HG02885 (cell line): ENCODE measurements at regions not wholly inside any gene's neighbourhood (a gene's known extent, or its start where the extent isn't known, plus 50 kb on each side); places are given as distances from the start of the nearest gene placed in this dataset.

Experiments used
- ATAC-seq: cut with Tn5 transposase; IDR thresholded peaks from one replicate; pipeline ENCODE4 v1.9.1; 2021; ENCODE audit warnings: mild to moderate bottlenecking; ENCODE audit not compliant: unreplicated experiment, poor library complexity

DNA sequence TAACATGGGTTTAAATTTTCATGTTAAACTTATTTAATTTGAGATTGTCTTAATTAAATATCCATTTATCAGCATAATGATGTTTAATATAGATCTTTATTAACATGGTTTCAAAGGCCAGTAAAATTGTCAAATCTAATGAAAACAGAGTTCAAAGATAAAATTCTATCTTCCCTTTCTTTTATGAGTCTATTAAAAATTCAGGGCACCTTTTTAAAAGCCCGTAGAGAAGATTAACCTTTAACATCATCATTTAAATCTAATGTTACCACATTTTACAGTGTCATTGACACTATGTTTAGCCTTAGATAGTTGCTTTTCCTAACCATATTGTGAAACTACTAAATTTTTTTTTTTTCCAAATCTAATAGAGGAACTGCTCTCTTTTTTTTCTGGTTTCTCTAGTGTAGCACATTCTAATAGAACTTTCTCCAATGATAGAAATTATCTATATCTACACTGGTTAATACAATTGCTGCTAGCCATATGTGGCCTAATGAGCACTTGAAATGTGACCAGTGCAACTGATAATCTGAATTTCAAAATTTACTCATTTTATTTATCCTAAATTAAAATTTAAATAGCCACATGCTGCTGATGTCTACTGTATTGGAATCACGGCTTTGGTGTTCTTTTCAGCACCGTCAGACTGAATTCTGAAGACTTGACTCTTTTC lies 410.9 kb downstream of the UTRN start:
- ATAC-seq = no peak

DNA sequence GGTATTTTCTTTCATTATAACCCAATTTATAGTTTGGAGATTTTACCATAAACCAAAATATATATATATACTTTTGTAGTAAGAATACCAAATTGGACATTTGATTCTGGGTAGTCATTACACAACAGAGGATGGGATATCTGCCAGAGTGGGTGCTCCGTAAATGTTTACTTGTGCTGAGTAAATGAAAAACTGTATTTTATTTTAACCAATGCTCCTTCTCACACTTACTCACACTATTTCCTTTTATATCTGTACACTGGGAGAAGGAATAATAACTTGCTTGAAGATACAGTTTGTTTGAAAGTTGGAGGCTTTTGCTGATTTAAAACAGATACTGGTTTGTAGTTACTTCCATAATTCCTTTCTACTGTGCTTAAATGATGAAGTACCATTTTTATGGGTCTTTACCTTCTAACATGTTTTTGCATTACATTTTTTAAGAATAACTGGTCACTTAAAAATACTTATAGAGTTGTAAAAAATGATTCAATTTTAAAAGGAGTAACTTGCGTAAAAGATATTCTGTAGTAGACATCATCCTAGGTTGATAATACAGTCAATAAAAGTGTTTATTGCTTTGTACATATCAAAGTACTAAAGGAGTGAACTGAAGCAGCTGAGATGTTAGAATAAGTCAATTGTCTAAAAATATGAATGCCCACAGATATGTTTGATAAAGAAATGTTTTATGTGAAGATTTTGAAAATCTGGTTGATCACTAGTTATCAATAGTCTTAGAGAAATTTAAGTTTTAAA lies 411.7 kb downstream of the UTRN start:
- no peak for ATAC-seq

DNA sequence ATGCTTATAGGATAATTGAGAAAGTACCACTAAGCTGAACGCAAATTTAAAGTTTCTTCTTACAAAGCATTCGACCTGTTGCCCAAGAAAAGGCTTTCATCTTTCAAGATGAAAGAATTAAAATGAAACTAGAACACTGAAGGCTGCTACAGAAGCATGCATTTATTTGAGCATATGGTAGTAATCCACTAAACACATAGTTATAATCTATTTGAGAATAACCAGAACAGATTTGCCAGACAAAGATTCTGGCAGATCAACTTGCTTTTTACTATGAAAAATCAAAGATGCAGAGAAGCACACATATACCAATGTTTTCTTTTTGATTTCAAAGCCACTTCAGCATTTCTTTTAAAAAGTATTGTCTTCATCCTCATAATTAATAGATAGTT lies 412.2 kb downstream of the UTRN start:
- ATAC-seq = no peak

DNA sequence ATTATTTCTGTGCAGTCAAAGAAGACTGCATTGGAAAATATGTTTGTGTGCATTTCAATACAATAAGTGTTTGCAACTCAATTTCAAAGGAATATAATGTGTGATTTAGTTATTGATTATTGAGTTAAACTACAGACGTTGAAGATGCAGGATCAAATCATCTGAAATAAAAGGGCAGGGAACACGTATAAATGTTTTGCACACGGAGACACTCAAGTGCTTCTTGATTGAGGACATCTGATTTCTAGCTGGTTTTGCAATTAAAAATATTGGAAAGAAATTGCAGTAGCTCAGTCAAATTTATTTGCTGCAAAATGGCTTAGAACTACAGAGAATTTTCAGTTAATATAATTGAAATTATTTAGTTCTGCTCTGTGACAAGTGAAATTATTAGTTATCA lies 412.7 kb downstream of the UTRN start:
- no peak for ATAC-seq

DNA sequence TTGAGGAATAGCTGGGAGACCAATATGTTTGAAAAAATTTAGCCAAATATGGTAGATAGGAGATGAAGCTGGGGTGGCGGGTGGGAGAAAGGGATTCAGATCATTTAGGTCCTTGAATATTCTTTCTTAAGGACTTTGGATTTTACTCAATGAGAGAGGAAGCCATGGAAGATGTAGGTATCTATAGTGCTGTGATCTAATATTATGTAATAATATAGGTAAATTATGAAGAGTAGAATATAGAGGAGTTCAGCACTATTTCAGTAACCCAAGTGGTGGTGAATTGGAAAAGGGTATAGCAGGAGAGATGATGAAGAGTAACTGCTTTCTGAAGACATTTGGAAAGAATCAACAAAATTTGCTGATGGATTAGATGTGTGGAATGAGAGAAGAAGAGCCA lies 417.6 kb downstream of the UTRN start:
- ATAC-seq = no peak

DNA sequence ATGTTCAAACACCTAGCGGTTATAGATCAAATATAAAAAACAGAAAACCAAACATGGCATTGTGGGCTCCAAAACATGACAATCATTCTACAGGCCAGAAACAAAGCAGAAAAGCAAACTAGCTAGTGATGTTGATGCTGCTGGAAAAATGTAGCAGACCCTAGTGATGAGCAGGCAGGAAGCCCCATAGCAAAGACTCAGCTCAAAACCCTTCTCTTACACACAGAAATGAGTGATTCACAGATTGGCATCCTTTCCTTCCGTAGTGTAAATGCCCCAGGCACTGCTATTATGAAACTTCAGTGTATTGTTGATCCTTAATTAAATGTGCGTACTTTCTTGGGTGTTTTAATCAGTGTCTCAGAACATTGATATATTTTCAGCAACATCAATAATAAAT lies 425.1 kb downstream of the UTRN start:
- no peak for ATAC-seq

DNA sequence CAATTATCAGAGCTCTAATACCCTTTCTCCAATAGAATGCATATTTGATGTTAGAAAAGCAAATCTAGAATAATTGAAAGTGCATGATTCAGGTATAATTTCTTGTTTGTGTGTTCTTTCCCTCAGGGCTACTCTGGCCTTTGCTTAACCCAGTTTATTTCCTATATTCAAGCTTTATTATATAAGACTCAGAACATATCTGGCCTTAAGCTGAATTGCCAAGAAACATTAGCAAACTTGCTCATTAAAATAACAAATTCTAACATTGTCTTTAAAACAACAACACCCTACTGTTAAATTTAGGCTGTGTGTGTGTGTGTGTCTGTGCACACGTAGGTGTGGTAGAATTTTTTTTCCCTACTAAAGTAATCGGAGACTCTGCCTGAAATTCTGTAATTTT lies 426.5 kb downstream of the UTRN start:
- ATAC-seq = no peak

DNA sequence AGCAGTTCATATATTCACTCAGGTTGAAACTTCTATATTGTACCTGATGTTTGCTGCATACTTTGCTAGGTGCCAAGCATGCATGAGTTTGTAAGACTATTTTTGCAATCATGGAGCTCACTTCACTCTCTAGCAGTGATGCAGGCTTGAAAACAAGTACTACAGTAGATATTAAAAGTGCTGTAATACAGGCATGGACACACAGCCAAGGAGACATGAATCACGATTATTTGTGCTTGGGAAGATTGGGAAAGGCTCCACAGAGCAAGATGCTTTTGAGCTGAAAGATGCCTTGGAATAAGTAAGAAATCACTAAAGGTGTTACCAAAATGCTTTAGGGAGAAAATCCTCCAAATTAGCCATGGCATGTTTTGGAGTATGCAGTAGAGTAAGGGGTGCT lies 427.4 kb downstream of the UTRN start:
- ATAC-seq = no peak

DNA sequence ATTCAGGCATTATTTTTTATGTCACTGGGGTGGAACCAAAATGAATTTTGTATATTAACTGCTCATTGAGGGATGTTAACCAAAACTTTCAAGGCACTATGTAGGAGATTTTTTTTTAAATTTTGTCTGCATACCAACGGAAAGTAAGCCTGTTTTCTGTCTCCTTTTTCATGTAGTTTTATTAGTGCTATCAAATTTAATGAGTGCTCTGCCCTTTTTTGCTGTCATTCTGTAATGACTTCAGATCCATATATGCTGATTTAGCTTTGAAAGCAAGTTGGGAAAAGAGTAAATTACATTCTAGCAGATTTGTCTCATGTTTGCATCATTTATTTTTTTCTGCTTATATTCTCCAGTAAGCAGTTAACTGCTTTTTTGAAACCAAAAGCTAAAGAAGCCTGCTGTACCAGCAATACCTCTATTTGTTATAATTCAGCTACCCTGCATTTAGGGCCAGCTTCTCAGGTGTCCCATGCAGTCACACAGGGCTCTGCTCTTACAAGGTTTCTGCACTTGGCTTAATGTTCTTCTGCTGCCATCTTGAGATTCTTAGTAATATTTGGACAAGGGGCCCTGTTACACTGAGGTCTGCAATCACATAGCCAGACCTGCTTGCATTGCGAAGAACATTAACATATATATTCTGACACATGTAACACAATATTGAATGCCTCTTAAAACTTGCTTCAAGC lies 429.0 kb downstream of the UTRN start:
- ATAC-seq = no peak

DNA sequence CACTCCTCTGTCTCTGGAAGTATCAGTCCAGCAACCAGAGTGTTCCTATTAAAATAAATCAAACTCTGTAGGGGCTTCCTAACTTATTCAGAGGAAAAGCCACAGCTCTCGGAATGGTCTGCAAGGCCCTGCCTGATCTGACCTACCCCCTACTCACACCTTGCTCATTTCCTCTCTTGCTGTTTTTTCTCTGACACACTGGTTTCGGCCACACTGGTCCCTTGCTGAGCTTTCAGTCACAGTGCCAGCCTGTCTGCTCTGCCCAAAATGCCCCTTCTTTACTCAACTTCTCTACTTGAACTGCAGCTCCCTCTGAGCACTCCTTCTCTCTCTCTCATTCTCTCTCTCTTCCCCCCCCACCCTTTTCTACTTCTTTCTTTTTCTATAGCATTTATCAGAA lies 430.2 kb downstream of the UTRN start:
- ATAC-seq = no peak

DNA sequence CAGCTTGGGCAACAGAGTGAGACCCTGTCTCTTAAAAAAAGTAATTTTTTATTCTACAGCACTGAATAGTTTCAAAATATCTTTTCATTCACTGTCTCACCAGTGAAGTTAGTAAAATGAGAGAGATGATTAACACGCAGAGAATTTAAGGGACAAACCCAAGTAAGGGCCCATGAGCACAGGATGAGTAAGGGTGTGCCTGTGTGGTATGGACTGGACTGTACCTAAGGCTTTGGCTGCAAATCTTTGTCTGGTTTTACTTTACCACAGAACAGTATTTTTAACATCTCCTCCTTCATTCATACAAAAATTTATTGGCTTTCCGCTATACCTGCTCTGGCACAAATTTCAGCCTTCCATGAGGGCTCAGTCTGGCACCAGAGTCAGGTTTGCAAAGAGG lies 433.3 kb downstream of the UTRN start:
- no peak for ATAC-seq

DNA sequence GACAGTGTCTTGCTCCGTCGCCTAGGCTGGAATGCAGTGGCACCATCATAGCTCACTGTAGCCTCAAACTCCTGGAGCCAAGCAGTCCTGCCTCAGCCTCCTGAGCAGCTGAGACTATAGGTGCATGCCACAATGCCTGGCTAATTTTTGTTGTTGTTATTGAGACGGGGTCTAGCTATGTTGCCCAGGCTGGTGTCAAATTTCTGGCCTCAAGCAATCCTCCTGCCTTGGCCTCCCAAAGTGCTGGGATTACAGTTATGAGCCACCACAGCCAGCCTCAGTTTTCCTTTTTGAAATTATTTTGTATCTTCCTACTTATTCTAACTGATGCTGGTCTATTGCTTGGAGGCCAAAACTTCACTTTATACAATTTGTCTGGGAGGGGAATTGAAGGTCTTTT lies 436.1 kb downstream of the UTRN start:
- no peak for ATAC-seq

DNA sequence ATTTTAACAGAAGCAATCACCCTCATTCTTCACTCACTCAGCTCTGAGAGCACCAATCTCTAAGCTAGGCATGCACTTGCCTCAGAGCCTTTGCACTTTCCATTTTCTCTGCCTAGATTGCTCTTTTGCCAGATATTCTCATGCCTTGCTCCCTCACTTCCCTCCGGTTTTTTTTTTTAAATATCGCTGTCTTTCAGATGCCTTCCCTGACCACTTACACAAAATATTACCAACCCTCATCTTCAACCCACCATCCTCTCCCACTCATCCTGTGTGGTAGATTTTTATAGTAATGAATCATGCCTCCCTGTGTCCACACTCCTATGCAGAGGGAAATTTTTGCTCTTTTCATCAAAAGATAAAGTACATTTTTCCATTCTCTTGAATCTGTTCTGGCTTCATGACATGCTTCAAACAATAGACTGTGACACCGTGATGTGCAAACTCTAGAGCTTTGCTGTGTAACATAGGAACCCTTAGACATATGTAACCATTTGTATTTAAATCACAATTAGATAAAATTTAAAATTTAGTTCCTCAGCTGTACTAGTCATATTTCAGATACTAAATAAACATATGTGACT lies 437.1 kb downstream of the UTRN start:
- ATAC-seq = no peak

DNA sequence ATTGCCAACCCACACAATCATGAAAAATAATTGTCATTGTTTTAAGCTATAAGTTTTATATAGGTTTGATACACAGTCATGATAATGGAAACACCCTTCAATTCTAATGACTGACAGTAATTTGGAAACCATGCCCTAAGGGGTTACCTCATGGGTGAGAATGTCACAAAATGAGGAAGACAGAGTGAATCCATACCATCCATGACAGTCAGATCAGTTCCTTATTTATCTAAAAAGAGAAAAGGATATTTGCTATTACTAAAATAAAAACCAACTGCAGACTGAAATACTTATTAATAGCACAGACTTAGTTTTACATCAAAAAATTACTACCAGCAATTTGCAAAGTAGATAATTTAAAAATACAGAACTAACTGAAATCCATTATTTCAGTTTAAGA lies 437.8 kb downstream of the UTRN start:
- ATAC-seq = no peak

DNA sequence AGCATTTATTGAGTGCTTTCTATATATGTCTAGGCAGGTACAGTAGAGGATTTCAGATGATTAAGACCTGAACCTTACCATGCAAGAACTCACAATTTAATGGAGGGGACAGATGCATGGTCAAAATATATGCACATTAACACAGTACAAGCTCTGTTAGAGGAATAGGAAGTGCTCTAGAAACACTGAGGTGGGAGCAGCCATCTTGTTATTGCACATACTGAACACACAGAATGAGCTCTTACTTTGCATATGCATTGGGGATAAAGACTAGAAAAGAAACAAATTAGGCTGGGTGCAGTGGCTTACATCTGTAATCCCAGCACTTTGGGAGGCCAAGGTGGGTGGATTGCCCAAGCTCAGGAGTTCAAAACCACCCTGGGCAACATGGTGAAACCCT lies 438.3 kb downstream of the UTRN start:
- no peak for ATAC-seq

DNA sequence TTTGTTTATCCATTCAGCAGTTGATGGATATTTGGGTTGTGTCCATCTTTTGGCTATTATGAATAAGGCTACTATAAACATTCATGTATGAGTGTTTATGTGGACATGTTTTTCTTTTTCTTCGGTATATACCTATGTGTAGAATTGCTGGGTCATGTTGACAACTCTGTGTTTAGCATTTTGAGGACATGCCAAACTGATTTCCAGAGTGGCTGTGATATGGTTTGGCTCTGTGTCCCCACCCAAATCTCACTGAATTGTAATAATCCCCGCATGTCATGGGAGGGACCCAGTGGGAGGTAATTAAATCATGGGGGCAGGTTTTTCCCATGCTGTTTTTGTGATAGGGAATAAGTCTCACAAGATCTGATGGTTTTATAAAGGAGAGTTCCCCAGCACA lies 439.7 kb downstream of the UTRN start:
- no peak for ATAC-seq

DNA sequence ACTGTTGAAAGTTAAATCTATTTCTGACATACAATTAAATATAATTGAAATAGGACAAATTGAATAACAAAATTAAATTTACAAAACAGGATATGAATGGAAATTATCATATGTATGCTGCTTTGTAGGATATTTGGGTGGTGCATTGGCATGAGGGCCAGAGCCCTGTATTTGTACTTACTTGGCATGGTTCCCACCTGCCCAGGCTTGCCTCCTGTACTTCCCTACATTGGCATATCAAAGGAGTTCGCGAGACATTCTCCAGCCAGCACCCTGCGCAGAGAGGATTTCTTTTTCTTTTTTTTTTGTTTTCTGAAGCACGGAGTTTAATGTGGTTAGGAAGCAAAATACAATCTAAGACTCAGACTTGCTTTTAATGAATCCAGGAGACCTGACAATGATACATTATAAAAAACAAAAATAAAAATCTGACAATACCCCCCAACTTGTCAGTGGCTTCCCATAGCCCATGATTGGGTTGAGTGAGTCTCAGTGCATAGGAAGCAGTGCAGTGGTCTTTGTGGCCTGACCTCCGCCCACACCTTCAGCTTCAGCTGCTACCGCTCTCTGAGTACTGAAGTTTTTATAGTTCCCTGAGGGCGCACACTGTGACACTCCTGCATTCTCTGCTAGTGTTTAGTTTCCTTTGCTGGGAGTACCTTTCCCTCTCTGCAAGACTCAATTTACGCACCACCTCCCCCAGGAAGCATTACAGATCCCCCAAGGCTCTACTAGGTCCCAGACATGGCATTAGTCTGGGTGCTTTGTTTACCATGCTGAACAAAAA lies 440.8 kb downstream of the UTRN start:
- ATAC-seq = peak; percentile 88

DNA sequence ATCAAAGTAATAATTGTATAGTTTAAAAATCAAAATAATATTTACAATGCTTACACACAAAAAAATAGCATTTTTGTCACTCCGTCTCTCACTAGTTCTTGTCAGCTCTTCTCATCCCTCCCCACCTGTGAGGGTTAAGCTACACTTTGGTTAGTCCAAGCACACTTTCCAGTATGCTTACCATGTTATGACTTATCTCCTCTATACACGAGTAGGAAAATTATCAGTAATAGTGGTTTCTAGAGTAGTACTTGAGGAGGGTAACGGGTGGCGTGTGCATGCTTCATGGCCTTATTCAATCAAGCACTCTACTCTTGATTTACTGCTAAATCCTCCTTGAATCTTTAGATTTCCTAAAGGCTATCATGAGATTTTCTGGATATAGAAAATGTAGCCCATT lies 443.7 kb downstream of the UTRN start:
- ATAC-seq = no peak

DNA sequence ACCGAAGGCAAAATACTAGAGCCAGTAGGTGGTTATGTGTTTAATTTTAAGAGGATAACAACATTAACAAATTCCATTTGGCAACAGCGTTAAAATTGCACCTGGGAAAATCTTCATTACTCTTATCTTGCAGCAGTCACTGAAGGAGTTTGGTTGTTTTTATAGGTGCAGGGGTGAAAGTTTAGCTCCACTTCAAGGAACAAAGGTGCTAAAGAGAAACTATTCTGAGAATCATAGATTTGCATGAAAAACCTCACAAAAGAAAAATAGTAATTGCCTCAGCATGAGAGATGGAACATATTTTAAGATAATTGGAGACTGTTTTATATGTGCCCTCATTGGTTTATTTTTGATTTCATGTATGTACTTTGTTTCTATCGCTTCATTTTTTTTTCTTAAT lies 444.4 kb downstream of the UTRN start:
- peak; percentile 61 for ATAC-seq

DNA sequence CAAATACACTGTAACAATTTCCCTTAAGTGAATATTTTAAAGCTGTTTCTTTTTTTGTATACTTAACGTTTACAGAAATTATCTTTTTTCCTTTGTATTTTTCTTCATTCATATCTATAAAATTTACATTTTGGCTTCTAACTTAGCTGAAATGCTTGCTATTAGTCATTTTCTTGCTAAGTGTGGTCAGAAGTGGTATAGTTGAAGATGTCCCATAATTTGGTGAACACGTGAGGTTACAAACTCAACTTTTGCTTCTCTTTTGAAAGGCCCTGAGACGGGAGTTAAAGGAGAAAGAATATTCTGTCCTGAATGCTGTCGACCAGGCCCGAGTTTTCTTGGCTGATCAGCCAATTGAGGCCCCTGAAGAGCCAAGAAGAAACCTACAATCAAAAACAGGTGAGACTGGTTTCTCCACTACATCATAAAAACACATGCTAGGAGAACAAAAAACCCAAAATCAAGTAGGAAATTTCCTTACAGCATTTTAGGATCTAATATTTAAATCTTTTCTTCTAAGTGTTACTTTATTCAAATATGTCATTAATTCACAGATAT lies 445.0 kb downstream of the UTRN start:
- ATAC-seq = peak; percentile 54
